GM23338 (cell line): ENCODE measurements at regions not wholly inside any gene's neighbourhood (a gene's known extent, or its start where the extent isn't known, plus 50 kb on each side); places are given as distances from the start of the nearest gene placed in this dataset.
A peak's percentile ranks its signal among the peaks of the same experiment; 100 is the strongest.
"Not testable (repeated sequence)": the region's sequence is repeated elsewhere in the genome, so short reads cannot be mapped to it uniquely, and the experiment has no call there.

Source experiments
- ATAC-seq: fragments of 200-7000 bp; cut with Tn5 transposase; 3 replicates; pipeline ENCODE4 v1.9.1; 2020
- DNase-seq: peaks from one replicate; pipeline ENCODE4 v3.0.0-alpha.2; 2015; ENCODE audit warnings: low spot score
- H2AFZ ChIP-seq: fragments of 200-600 bp; sonication (generic); 2 replicates; pipeline ENCODE4 v1.8.0; 2016; ENCODE audit warnings: antibody characterized with exemption, mild to moderate bottlenecking, moderate library complexity
- H3F3A ChIP-seq: fragments of 200-600 bp; sonication (generic); replicated peaks from 2 replicates; pipeline ENCODE4 v1.8.0; 2017; ENCODE audit warnings: antibody characterized with exemption, mixed run types, low read depth
- H3K27ac ChIP-seq: fragments of 200-600 bp; sonication (generic); 2 replicates; pipeline ENCODE4 v1.6.1; 2016; ENCODE audit warnings: low read depth
- H3K27me3 ChIP-seq: fragments of 200-600 bp; sonication (generic); 2 replicates; pipeline ENCODE4 v1.8.0; 2016; ENCODE audit warnings: mild to moderate bottlenecking, mixed run types, moderate library complexity; ENCODE audit not compliant: insufficient read depth
- H3K36me3 ChIP-seq: fragments of 200-600 bp; sonication (generic); 2 replicates; pipeline ENCODE4 v1.8.0; 2016; ENCODE audit warnings: mild to moderate bottlenecking; ENCODE audit not compliant: insufficient read depth
- H3K4me1 ChIP-seq: fragments of 200-600 bp; sonication (generic); 2 replicates; pipeline ENCODE4 v1.8.0; 2016; ENCODE audit warnings: mild to moderate bottlenecking, moderate library complexity; ENCODE audit not compliant: insufficient read depth
- H3K4me2 ChIP-seq: fragments of 200-600 bp; sonication (generic); 2 replicates; pipeline ENCODE4 v1.7.1; 2017; ENCODE audit warnings: mixed run types
- H3K4me3 ChIP-seq: fragments of 200-600 bp; sonication (generic); 2 replicates; pipeline ENCODE4 v1.6.1; 2016; ENCODE audit warnings: mixed run types
- H3K79me2 ChIP-seq: fragments of 200-600 bp; sonication (generic); replicated peaks from 2 replicates; pipeline ENCODE4 v1.8.0; 2017; ENCODE audit warnings: mild to moderate bottlenecking; ENCODE audit not compliant: insufficient read depth
- H3K9me2 ChIP-seq: fragments of 200-600 bp; sonication (generic); 2 replicates; pipeline ENCODE4 v1.8.0; 2017; ENCODE audit not compliant: insufficient read depth
- H4K20me1 ChIP-seq: fragments of 200-600 bp; sonication (generic); replicated peaks from 2 replicates; pipeline ENCODE4 v1.8.0; 2017; ENCODE audit warnings: mild to moderate bottlenecking; ENCODE audit not compliant: insufficient read depth
- H3K27ac Mint-ChIP-seq: 2 replicates; pipeline ENCODE4 v1.8.0; 2020; ENCODE audit warnings: inconsistent platforms, mild to moderate bottlenecking, moderate library complexity, mixed read lengths
- H3K27me3 Mint-ChIP-seq: 3 replicates; pipeline ENCODE4 v1.8.0; 2022; ENCODE audit warnings: low read depth, mild to moderate bottlenecking, moderate library complexity, mixed read lengths, inconsistent platforms; ENCODE audit not compliant: insufficient read depth, poor library complexity
- H3K36me3 Mint-ChIP-seq: 3 replicates; pipeline ENCODE4 v1.8.0; 2021; ENCODE audit warnings: low read depth, mild to moderate bottlenecking, inconsistent platforms, moderate library complexity, mixed read lengths
- H3K4me1 Mint-ChIP-seq: 3 replicates; pipeline ENCODE4 v1.8.0; 2020; ENCODE audit warnings: mild to moderate bottlenecking, inconsistent platforms, mixed read lengths
- H3K4me3 Mint-ChIP-seq: 3 replicates; pipeline ENCODE4 v1.8.0; 2021; ENCODE audit warnings: moderate library complexity, mild to moderate bottlenecking, inconsistent platforms, mixed read lengths
- H3K9me3 Mint-ChIP-seq: 3 replicates; pipeline ENCODE4 v1.8.0; 2020; ENCODE audit warnings: moderate library complexity, mild to moderate bottlenecking, inconsistent platforms, mixed read lengths
- CREB1 ChIP-seq: fragments of 250-450 bp; sonication (Bioruptor Pico); IDR thresholded peaks from 2 replicates; pipeline ENCODE4 v1.5.0; 2020; ENCODE audit warnings: low read depth, mild to moderate bottlenecking, moderate library complexity
- EZH2 ChIP-seq: fragments of 200-600 bp; sonication (generic); IDR thresholded peaks from one replicate; pipeline ENCODE4 v1.8.0; 2017; ENCODE audit warnings: antibody characterized with exemption, mild to moderate bottlenecking, low read depth; ENCODE audit not compliant: unreplicated experiment
- EZH2phosphoT487 ChIP-seq: fragments of 200-600 bp; sonication (generic); IDR thresholded peaks from one replicate; pipeline ENCODE4 v1.8.1; 2018; ENCODE audit warnings: antibody characterized with exemption; ENCODE audit not compliant: unreplicated experiment
- JUNB ChIP-seq: IDR thresholded peaks from one replicate; pipeline ENCODE4 v1.6.1; 2016; ENCODE audit warnings: antibody characterized with exemption; ENCODE audit not compliant: unreplicated experiment
- NANOG ChIP-seq: IDR thresholded peaks from 2 replicates; pipeline ENCODE4 v1.6.1; 2016; ENCODE audit warnings: antibody characterized with exemption, borderline replicate concordance
- STAT1 ChIP-seq: IDR thresholded peaks from one replicate; pipeline ENCODE4 v1.6.1; 2016; ENCODE audit warnings: antibody characterized with exemption; ENCODE audit not compliant: unreplicated experiment
- ZNF114 ChIP-seq: fragments of 250-450 bp; sonication (Bioruptor Pico); IDR thresholded peaks from 2 replicates; pipeline ENCODE4 v1.5.0; 2020; ENCODE audit warnings: mild to moderate bottlenecking, moderate library complexity
- ZNF331 ChIP-seq: fragments of 250-450 bp; sonication (Bioruptor Pico); IDR thresholded peaks from 2 replicates; pipeline ENCODE4 v1.5.0; 2020; ENCODE audit warnings: low read depth, mild to moderate bottlenecking, moderate library complexity

- Mint-ChIP-seq H3K27ac (no peak overlapping the region), H3K4me3 (no peak overlapping the region), H3K36me3 (peaks cover 10% of the 10 kb centered on the region; the same call in 2 of the 3 replicates), H3K27me3 (peaks cover 3% of the 10 kb centered on the region), H3K4me1 (peaks cover 25% of the 10 kb centered on the region), H3K9me3 (peaks cover 19% of the 10 kb centered on the region; the same call in 2 of the 3 replicates)
- H3K4me3 ChIP-seq: no peak overlapping the region
- no peak overlapping the region for H2AFZ ChIP-seq
- no peak for ATAC-seq
- no peak overlapping the region for H3K4me2 ChIP-seq
- H3K27me3 ChIP-seq: no peaks in the 10 kb centered on the region
- no peaks in the 10 kb centered on the region for H4K20me1 ChIP-seq
- H3K9me2 ChIP-seq: no peaks in the 10 kb centered on the region
- peaks cover 28% of the 10 kb centered on the region for H3K4me1 ChIP-seq
- H3K79me2 ChIP-seq: no peaks in the 10 kb centered on the region
- H3F3A ChIP-seq: no peaks in the 10 kb centered on the region
- no peak overlapping the region for H3K27ac ChIP-seq
- DNase-seq: no peak
- no peaks in the 10 kb centered on the region for H3K36me3 ChIP-seq
- TF ChIP-seq ZNF114 (CRISPR knock-in tag): no peak
- TF ChIP-seq NANOG: no peak
- no peak for TF ChIP-seq EZH2
- no peak for TF ChIP-seq ZNF331 (CRISPR knock-in tag)
- no peak for TF ChIP-seq CREB1 (CRISPR knock-in tag)
- no peak for TF ChIP-seq EZH2phosphoT487
- no peak for TF ChIP-seq STAT1
- no peak for TF ChIP-seq JUNB
These were observed 159.8 kb upstream of the DLX2 start for GRCh38 chr2:172262486-172262885.

GRCh38 chr2:172264820-172265219 lies 162.1 kb upstream of the DLX2 start:
- H3K4me3 Mint-ChIP-seq, H3K4me3 ChIP-seq, H3K79me2 ChIP-seq, H3K36me3 Mint-ChIP-seq, ATAC-seq, H3F3A ChIP-seq, H3K27me3 Mint-ChIP-seq, H3K27ac Mint-ChIP-seq, H4K20me1 ChIP-seq, H3K36me3 ChIP-seq, H3K9me2 ChIP-seq, H2AFZ ChIP-seq, H3K4me2 ChIP-seq, DNase-seq, H3K27me3 ChIP-seq, H3K27ac ChIP-seq: not testable (repeated sequence)
- Mint-ChIP-seq H3K9me3 (peaks cover 20% of the 10 kb centered on the region; the same call in 2 of the 3 replicates), H3K4me1 (peaks cover 20% of the 10 kb centered on the region)
- H3K4me1 ChIP-seq: peaks cover 19% of the 10 kb centered on the region

DNA sequence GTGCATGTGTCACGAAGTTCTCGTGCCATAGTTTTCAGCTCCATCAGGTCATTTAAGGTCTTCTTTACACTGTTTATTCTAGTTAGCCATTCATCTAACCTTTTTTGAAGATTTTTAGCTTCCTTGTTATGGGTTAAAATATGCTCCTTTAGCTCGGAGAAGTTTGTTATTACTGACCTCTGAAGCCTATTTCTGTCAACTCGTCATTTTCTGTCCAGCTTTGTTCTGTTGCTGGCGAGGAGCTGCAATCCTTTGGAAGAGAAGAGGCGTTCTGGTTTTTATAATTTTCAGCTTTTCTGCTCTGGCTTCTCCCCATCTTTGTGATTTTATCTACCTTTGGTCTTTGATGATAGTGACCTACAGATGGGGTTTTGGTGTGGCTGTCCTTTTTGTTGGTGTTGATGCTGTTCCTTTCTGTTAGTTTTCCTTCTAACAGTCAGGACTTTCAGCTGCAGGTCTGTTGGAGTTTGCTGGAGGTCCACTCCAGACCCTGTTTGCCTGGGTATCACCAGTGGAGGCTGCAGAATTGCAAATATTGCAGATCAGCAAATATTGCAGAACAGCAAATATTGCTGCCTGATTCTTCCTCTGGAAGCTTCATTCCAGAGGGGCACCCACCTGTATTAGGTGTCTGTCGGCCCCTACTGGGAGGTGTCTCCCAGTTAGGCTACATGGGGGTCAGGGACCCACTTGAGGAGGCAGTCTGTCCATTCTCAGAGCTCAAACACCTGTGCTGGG lies 157.7 kb upstream of the ITGA6 start:
- H3K4me1 ChIP-seq: peaks cover 26% of the 10 kb centered on the region
- H4K20me1 ChIP-seq, H3K4me3 ChIP-seq, H3K36me3 ChIP-seq, H3K36me3 Mint-ChIP-seq, H3K79me2 ChIP-seq, H3K27ac ChIP-seq, H3K27me3 Mint-ChIP-seq, H3K27ac Mint-ChIP-seq, H3K27me3 ChIP-seq, H3K4me3 Mint-ChIP-seq, ATAC-seq, DNase-seq, H3F3A ChIP-seq, H3K9me2 ChIP-seq: not testable (repeated sequence)
- peak overlapping the region; percentile 83 for H2AFZ ChIP-seq
- H3K4me1 Mint-ChIP-seq: peaks cover 19% of the 10 kb centered on the region
- H3K4me2 ChIP-seq: peak overlapping the region; percentile 62; the same call in 1 of the 2 replicates
- peaks cover 19% of the 10 kb centered on the region; the same call in 2 of the 3 replicates for H3K9me3 Mint-ChIP-seq
